IMR-90 (cell line): ENCODE measurements at regions not wholly inside any gene's neighbourhood (a gene's known extent, or its start where the extent isn't known, plus 50 kb on each side); places are given as distances from the start of the nearest gene placed in this dataset.

Experiments
- ATAC-seq: fragments of 200-7000 bp; cut with Tn5 transposase; 2 replicates; pipeline ENCODE4 v1.9.1; 2020; ENCODE audit warnings: low read depth, mild to moderate bottlenecking, moderate library complexity
- BruUV-seq: library from RNA; stranded (reverse); fragments of 400-500 nt; replicated peaks from 2 replicates; lab custom pipeline; 2021; lab: Mats Ljungman, UMichigan
- CTCF ChIA-PET: fragments of 300-600 bp; formaldehyde crosslinking; extraction: SDS; loops from one replicate; lab custom pipeline; 2021; ENCODE audit warnings: antibody characterized with exemption; lab: Yijun Ruan, JAX
- POLR2A ChIA-PET: fragments of 300-600 bp; sonication (Branson Sonifier 250); formaldehyde crosslinking; loops from one replicate; lab custom pipeline; 2022; ENCODE audit warnings: antibody characterized with exemption; ENCODE audit not compliant: unreplicated experiment; lab: Charles Lee
- DNase-seq: peaks from one replicate; pipeline ENCODE4 v3.0.0; 2013
- H2AFZ ChIP-seq: replicated peaks from 2 replicates; pipeline ENCODE3; 2013; ENCODE audit warnings: low read length, mild to moderate bottlenecking; ENCODE audit not compliant: poor library complexity
- H2AK5ac ChIP-seq: 2 replicates; pipeline ENCODE4 v1.6.1; 2013; ENCODE audit warnings: low read depth, low read length, inconsistent platforms
- H2AK9ac ChIP-seq: replicated peaks from 2 replicates; pipeline ENCODE3; 2013; ENCODE audit warnings: mild to moderate bottlenecking, low read depth, low read length, moderate library complexity; ENCODE audit not compliant: poor library complexity
- H2BK120ac ChIP-seq: 2 replicates; pipeline ENCODE4 v1.6.1; 2013; ENCODE audit warnings: low read depth, low read length, inconsistent platforms
- H2BK15ac ChIP-seq: 3 replicates; pipeline ENCODE4 v1.6.1; 2013; ENCODE audit warnings: low read depth, low read length, inconsistent platforms
- H2BK20ac ChIP-seq: 2 replicates; pipeline ENCODE4 v1.6.1; 2013; ENCODE audit warnings: low read depth, mild to moderate bottlenecking, inconsistent platforms, low read length, moderate library complexity
- H2BK5ac ChIP-seq: 2 replicates; pipeline ENCODE4 v1.6.1; 2013; ENCODE audit warnings: mild to moderate bottlenecking, low read depth, low read length, inconsistent platforms; ENCODE audit not compliant: poor library complexity, severe bottlenecking
- H3K14ac ChIP-seq: replicated peaks from 2 replicates; pipeline ENCODE4 v1.6.1; 2013; ENCODE audit warnings: low read depth, low read length, inconsistent platforms
- H3K18ac ChIP-seq: 2 replicates; pipeline ENCODE4 v1.6.1; 2013; ENCODE audit warnings: low read depth, low read length, control low read depth
- H3K23ac ChIP-seq: 2 replicates; pipeline ENCODE4 v1.6.1; 2013; ENCODE audit warnings: low read depth, low read length, inconsistent platforms
- H3K27ac ChIP-seq: 2 replicates; pipeline ENCODE4 v1.5.1; 2013; ENCODE audit warnings: mild to moderate bottlenecking, control low read depth, low read length; ENCODE audit not compliant: insufficient read depth
- H3K27me3 ChIP-seq: 2 replicates; pipeline ENCODE4 v1.6.1; 2013; ENCODE audit warnings: low read length; ENCODE audit not compliant: control insufficient read depth, insufficient read depth
- H3K36me3 ChIP-seq: 2 replicates; pipeline ENCODE4 v1.6.1; 2013; ENCODE audit warnings: low read length, mixed read lengths; ENCODE audit not compliant: control insufficient read depth, insufficient read depth
- H3K4ac ChIP-seq: 2 replicates; pipeline ENCODE4 v1.6.1; 2013; ENCODE audit warnings: low read depth, low read length, inconsistent platforms
- H3K4me1 ChIP-seq: 2 replicates; pipeline ENCODE4 v1.6.1; 2013; ENCODE audit warnings: low read length, mixed read lengths; ENCODE audit not compliant: control insufficient read depth, insufficient read depth
- H3K4me2 ChIP-seq: 2 replicates; pipeline ENCODE4 v1.6.1; 2013; ENCODE audit warnings: low read depth, mild to moderate bottlenecking, control low read depth, low read length, moderate library complexity
- H3K4me3 ChIP-seq: 2 replicates; pipeline ENCODE4 v1.5.1; 2013; ENCODE audit warnings: low read depth, mild to moderate bottlenecking, control low read depth, low read length, moderate library complexity; ENCODE audit not compliant: insufficient read depth
- H3K56ac ChIP-seq: 2 replicates; pipeline ENCODE4 v1.6.1; 2013; ENCODE audit warnings: low read length, inconsistent platforms; ENCODE audit not compliant: insufficient read depth; ENCODE audit errors: extremely low read depth
- H3K79me1 ChIP-seq, 2 experiments: 2 replicates each; pipeline ENCODE4 v1.6.1; 2013; ENCODE audit warnings: low read length in 2 of 2, inconsistent platforms in 1 of 2, low read depth in 1 of 2
- H3K9ac ChIP-seq: 2 replicates; pipeline ENCODE4 v1.6.1; 2013; ENCODE audit warnings: low read depth, low read length, control low read depth
- H3K9me1 ChIP-seq: 2 replicates; pipeline ENCODE4 v1.6.1; 2013; ENCODE audit warnings: low read length, inconsistent platforms; ENCODE audit not compliant: insufficient read depth
- H3K9me3 ChIP-seq: 2 replicates; pipeline ENCODE4 v1.6.1; 2013; ENCODE audit warnings: low read length; ENCODE audit not compliant: control insufficient read depth, insufficient read depth
- H4K20me1 ChIP-seq: 2 replicates; pipeline ENCODE4 v1.6.1; 2013; ENCODE audit warnings: low read length, inconsistent platforms; ENCODE audit not compliant: insufficient read depth
- H4K5ac ChIP-seq: 2 replicates; pipeline ENCODE4 v1.6.1; 2013; ENCODE audit warnings: mild to moderate bottlenecking, low read depth, low read length, control low read depth
- H4K8ac ChIP-seq, 2 experiments: 2 replicates each; pipeline ENCODE4 v1.6.1; 2013; ENCODE audit warnings: low read depth in 2 of 2, low read length in 2 of 2, control low read depth in 1 of 2, inconsistent platforms in 1 of 2
- H4K91ac ChIP-seq: 2 replicates; pipeline ENCODE4 v1.6.1; 2013; ENCODE audit warnings: low read depth, low read length, inconsistent platforms; ENCODE audit not compliant: insufficient read depth
- CTCF ChIP-seq: conservative IDR thresholded peaks from 2 replicates; pipeline ENCODE4 v1.5.1; 2012; ENCODE audit warnings: mild to moderate bottlenecking, low read depth, low read length, improper control_type of control experiment
- POLR2A ChIP-seq: IDR thresholded peaks from 2 replicates; pipeline ENCODE4 v1.6.1; 2012; ENCODE audit warnings: mild to moderate bottlenecking, low read depth, low read length
- RAD21 ChIP-seq: IDR thresholded peaks from 2 replicates; pipeline ENCODE4 v1.6.1; 2012; ENCODE audit warnings: low read length, improper control_type of control experiment
- RCOR1 ChIP-seq: IDR thresholded peaks from 2 replicates; pipeline ENCODE4 v1.6.1; 2012; ENCODE audit warnings: mild to moderate bottlenecking, low read length, improper control_type of control experiment; ENCODE audit not compliant: insufficient replicate concordance
- WGBS, 2 experiments: methylation state at CpG; one replicate each; pipeline versions ENCODE4 v1.1.5 to v1.1.7; 2013; ENCODE audit warnings: missing lambda C conversion rate in 2 of 2; ENCODE audit not compliant: insufficient read length in 1 of 2; ENCODE audit errors: extremely low coverage in 2 of 2; 5-methylcytosine and 5-hydroxymethylcytosine counted together
- dilution Hi-C: fragments of 300-500 bp; cut with HindIII; formaldehyde crosslinking; loops from one replicate; pipeline ENCODE4 v1.14.3; 2018; ENCODE audit warnings: low sequenced_read_pairs; ENCODE audit not compliant: unreplicated experiment
- in situ Hi-C: fragments of 300-500 bp; cut with MboI; formaldehyde crosslinking; loops from 3 replicates; pipeline ENCODE4 v1.14.3; 2019; ENCODE audit warnings: low sequenced_read_pairs, inconsistent platforms, mixed read lengths
- intact Hi-C: fragments of 100-400 bp; cut with micrococcal nuclease; formaldehyde crosslinking; loops from 2 replicates; pipeline ENCODE4 v1.10.0; 2022
- TF ChIP-seq, protein P1 (sequence below): fragments of 150-350 bp; IDR thresholded peaks from 2 replicates; pipeline ENCODE4 v1.6.1; 2017; ENCODE audit warnings: mild to moderate bottlenecking, antibody characterized with exemption, low read length, low read depth

GRCh38 chr2:30312916-30313315 is 81.6 kb downstream of the LBH start:
- in situ Hi-C loops (no loop called here), intact Hi-C loops (no loop called here), dilution Hi-C loops (no loop called here)
- no CpG with 5 or more reads among the region's 1 CpG for WGBS, 2 experiments
- no peak overlapping the region for H3K4me3 ChIP-seq
- H3K4ac ChIP-seq = no peak overlapping the region
- POLR2A ChIA-PET = no interaction called here
- no peak overlapping the region for H2AFZ ChIP-seq
- H2BK5ac ChIP-seq = no peak overlapping the region
- no peaks in the 10 kb centered on the region for H3K79me1 ChIP-seq
- no peak overlapping the region for H4K91ac ChIP-seq
- no TSS peak for BruUV-seq
- no peak overlapping the region for H3K27ac ChIP-seq
- H3K27me3 ChIP-seq = no peaks in the 10 kb centered on the region
- H3K9ac ChIP-seq = no peak overlapping the region
- no peak overlapping the region for H2BK15ac ChIP-seq
- no peak overlapping the region for H3K56ac ChIP-seq
- 0 out of 2 replicates have a peak, but pooled peaks cover 4% of the 10 kb centered on the region for H3K9me3 ChIP-seq
- H3K36me3 ChIP-seq = no peaks in the 10 kb centered on the region
- DNase-seq = no peak
- no peak overlapping the region for H4K8ac ChIP-seq
- no peaks in the 10 kb centered on the region for H4K20me1 ChIP-seq
- no peak overlapping the region for H2BK20ac ChIP-seq
- peaks cover 3% of the 10 kb centered on the region; the same call in 1 of the 2 replicates for H3K9me1 ChIP-seq
- ATAC-seq = no peak
- TF ChIP-seq RCOR1 = no peak
- no peak for TF ChIP-seq CTCF
- no peak for TF ChIP-seq RAD21
- TF ChIP-seq POLR2A = no peak
- TF ChIP-seq, protein P1, sequence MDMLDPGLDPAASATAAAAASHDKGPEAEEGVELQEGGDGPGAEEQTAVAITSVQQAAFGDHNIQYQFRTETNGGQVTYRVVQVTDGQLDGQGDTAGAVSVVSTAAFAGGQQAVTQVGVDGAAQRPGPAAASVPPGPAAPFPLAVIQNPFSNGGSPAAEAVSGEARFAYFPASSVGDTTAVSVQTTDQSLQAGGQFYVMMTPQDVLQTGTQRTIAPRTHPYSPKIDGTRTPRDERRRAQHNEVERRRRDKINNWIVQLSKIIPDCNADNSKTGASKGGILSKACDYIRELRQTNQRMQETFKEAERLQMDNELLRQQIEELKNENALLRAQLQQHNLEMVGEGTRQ = no peak
- no peak overlapping the region for H3K18ac ChIP-seq
- no peak overlapping the region for H3K4me2 ChIP-seq
- H2AK5ac ChIP-seq = no peak overlapping the region
- no peak overlapping the region for H3K14ac ChIP-seq
- H2AK9ac ChIP-seq = no peak overlapping the region
- H2BK120ac ChIP-seq = no peak overlapping the region
- CTCF ChIA-PET = no interaction called here
- H4K5ac ChIP-seq = no peak overlapping the region
- H3K23ac ChIP-seq = no peak overlapping the region
- no peaks in the 10 kb centered on the region for H3K4me1 ChIP-seq
